ENCODE measurements at regions not wholly inside any gene's neighbourhood (a gene's known extent, or its start where the extent isn't known, plus 50 kb on each side); places are given as distances from the start of the nearest gene placed in this dataset.

DNA sequence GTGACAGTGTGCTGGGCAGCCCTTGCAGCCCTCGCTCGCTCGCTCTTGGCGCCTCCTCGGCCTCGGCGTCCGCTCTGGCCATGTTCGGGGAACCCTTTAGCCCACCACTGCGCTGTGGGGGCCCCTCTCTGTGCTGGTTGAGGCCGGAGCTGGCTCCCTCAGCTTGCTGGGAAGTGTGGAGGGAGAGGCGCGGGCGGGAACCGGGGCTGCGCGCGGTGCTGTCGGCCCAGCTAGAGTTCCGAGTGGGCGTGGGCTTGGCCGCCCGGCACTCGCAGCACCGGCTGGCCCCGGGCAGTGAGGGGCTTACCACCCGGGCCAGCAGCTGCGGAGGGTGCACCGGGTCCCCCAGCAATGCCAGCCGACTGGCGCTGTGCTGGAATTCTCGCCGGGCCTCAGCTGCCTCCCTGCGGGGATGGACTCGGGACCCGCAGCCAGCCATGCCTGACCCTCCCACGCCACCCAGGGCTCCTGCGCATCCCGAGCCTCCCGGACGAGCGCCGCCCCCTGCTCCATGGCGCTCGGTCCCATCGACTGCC lies 770.1 kb upstream of the GALNTL6 start:
- Histone ChIP-seq H3K27me3 (ENCODE audit: control insufficient read depth, insufficient read depth, low read length) (no peaks in the 10 kb centered on the region), H3K4me1 (ENCODE audit: control insufficient read depth in 2 of 3, insufficient read depth in 2 of 3, low read depth in 1 of 3, low read length in 3 of 3) (no peaks in the 10 kb centered on the region), H3K9me3 (ENCODE audit: control insufficient read depth in 2 of 3, insufficient read depth in 1 of 3, low read length in 3 of 3) (no peaks in the 10 kb centered on the region), H3K9ac (ENCODE audit: low read length in 3 of 3) (no peak overlapping the region), H3K36me3 (ENCODE audit: control insufficient read depth in 2 of 3, insufficient read depth in 3 of 3, low read length in 3 of 3) (no peaks in the 10 kb centered on the region), H3K27ac (ENCODE audit: low read depth in 2 of 2, low read length in 2 of 2) (no peak overlapping the region), H3K4me3 (ENCODE audit: low read length in 3 of 3) (no peak overlapping the region)
- intact Hi-C loops (cut with DNase I), result no loop called here
- TF ChIP-seq, protein P1, sequence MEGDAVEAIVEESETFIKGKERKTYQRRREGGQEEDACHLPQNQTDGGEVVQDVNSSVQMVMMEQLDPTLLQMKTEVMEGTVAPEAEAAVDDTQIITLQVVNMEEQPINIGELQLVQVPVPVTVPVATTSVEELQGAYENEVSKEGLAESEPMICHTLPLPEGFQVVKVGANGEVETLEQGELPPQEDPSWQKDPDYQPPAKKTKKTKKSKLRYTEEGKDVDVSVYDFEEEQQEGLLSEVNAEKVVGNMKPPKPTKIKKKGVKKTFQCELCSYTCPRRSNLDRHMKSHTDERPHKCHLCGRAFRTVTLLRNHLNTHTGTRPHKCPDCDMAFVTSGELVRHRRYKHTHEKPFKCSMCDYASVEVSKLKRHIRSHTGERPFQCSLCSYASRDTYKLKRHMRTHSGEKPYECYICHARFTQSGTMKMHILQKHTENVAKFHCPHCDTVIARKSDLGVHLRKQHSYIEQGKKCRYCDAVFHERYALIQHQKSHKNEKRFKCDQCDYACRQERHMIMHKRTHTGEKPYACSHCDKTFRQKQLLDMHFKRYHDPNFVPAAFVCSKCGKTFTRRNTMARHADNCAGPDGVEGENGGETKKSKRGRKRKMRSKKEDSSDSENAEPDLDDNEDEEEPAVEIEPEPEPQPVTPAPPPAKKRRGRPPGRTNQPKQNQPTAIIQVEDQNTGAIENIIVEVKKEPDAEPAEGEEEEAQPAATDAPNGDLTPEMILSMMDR (IDR thresholded peaks at IDR 0.05; ENCODE audit: borderline replicate concordance, extremely low read depth, insufficient read depth), result no peak
- DNase-seq, result peak in 1 of 5 donors; percentile 68
- FAIRE-seq, result no peak

DNA sequence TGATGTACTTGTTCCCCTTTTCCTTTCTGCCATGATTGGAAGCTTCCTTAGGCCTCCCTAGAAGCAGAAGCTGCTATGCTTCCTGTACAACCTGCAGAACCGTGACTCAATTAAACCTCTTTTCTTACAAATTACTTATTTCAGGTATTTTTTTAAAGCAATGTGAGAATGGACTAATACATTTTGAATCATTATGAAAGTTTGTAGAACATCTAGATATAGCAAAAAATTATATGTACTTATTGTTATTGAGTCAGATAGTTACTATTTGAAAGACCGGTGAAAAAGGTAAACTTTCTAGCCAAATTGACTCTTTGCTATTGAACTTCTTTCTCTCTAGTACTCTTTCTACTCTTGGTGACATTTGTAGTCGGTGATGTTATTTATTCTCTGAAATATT lies 777.3 kb upstream of the GALNTL6 start:
- no peaks in the 10 kb centered on the region for H3K36me3 ChIP-seq (ENCODE audit: control insufficient read depth in 2 of 3, insufficient read depth in 3 of 3, low read length in 3 of 3)
- H3K27ac ChIP-seq (ENCODE audit: low read depth in 2 of 2, low read length in 2 of 2), result no peak overlapping the region
- no peaks in the 10 kb centered on the region for H3K9me3 ChIP-seq (ENCODE audit: control insufficient read depth in 2 of 3, insufficient read depth in 1 of 3, low read length in 3 of 3)
- no peak overlapping the region for H3K9ac ChIP-seq (ENCODE audit: low read length in 3 of 3)
- no peaks in the 10 kb centered on the region for H3K4me1 ChIP-seq (ENCODE audit: control insufficient read depth in 2 of 3, insufficient read depth in 2 of 3, low read depth in 1 of 3, low read length in 3 of 3)
- TF ChIP-seq, protein P1 (IDR thresholded peaks at IDR 0.05; ENCODE audit: borderline replicate concordance, extremely low read depth, insufficient read depth), result no peak
- intact Hi-C loops (cut with DNase I), result no loop called here
- FAIRE-seq (no peak), DNase-seq (no peak)
- no peaks in the 10 kb centered on the region for H3K27me3 ChIP-seq (ENCODE audit: control insufficient read depth, insufficient read depth, low read length)
- H3K4me3 ChIP-seq (ENCODE audit: low read length in 3 of 3), result no peak overlapping the region

DNA sequence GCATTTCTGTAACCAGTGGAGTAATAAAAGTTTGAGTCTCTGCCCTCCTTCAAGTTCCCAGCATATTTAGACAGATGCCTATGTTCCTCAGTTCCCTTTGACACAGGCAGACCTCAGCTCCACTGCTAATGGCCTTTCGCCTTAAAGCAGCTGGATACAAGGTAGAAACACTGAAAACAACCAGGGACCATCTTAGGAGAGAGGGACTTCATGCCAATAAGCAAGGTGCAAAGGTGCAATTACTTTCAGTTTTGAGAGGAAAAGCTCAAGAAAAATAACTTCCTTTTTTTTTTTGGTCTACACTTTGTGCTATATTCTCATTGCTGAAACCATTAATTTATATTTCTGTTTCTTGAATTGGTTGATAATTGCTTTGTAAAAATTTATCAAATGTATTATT lies 781.9 kb upstream of the GALNTL6 start:
- no peaks in the 10 kb centered on the region for H3K4me1 ChIP-seq (ENCODE audit: control insufficient read depth in 2 of 3, insufficient read depth in 2 of 3, low read depth in 1 of 3, low read length in 3 of 3)
- H3K9ac ChIP-seq (ENCODE audit: low read length in 3 of 3), result no peak overlapping the region
- H3K27me3 ChIP-seq (ENCODE audit: control insufficient read depth, insufficient read depth, low read length), result no peaks in the 10 kb centered on the region
- DNase-seq (no peak), FAIRE-seq (no peak)
- TF ChIP-seq, protein P1 (IDR thresholded peaks at IDR 0.05; ENCODE audit: borderline replicate concordance, extremely low read depth, insufficient read depth), result no peak
- H3K4me3 ChIP-seq (ENCODE audit: low read length in 3 of 3), result no peak overlapping the region
- no peak overlapping the region for H3K27ac ChIP-seq (ENCODE audit: low read depth in 2 of 2, low read length in 2 of 2)
- H3K9me3 ChIP-seq (ENCODE audit: control insufficient read depth in 2 of 3, insufficient read depth in 1 of 3, low read length in 3 of 3), result no peaks in the 10 kb centered on the region
- intact Hi-C loops (cut with DNase I), result no loop called here
- no peaks in the 10 kb centered on the region for H3K36me3 ChIP-seq (ENCODE audit: control insufficient read depth in 2 of 3, insufficient read depth in 3 of 3, low read length in 3 of 3)

DNA sequence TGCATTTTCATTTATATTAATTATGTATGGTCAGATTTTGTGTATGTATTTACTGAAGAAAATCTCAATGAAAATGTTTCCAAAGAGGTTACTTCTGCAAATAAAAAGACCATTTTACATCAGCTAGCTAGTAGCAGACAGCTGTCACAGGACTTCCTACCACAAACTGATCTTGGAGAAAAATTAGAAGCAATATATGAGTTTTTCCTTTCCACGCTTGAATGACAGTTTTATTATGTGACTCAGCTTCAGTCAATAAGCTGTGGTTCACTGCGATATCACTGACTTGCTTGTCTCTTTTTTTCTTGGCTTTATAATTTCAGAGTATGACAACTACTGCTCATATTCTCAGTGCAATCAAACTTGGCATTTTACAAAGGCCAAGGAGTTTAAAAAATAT lies 787.4 kb upstream of the GALNTL6 start:
- H3K27me3 ChIP-seq (ENCODE audit: control insufficient read depth, insufficient read depth, low read length), result no peaks in the 10 kb centered on the region
- intact Hi-C loops (cut with DNase I), result no loop called here
- H3K27ac ChIP-seq (ENCODE audit: low read depth in 2 of 2, low read length in 2 of 2), result no peak overlapping the region
- TF ChIP-seq, protein P1 (IDR thresholded peaks at IDR 0.05; ENCODE audit: borderline replicate concordance, extremely low read depth, insufficient read depth), result no peak
- no peak for FAIRE-seq
- no peak overlapping the region for H3K9ac ChIP-seq (ENCODE audit: low read length in 3 of 3)
- no peaks in the 10 kb centered on the region for H3K36me3 ChIP-seq (ENCODE audit: control insufficient read depth in 2 of 3, insufficient read depth in 3 of 3, low read length in 3 of 3)
- DNase-seq, result no peak
- H3K4me1 ChIP-seq (ENCODE audit: control insufficient read depth in 2 of 3, insufficient read depth in 2 of 3, low read depth in 1 of 3, low read length in 3 of 3), result no peaks in the 10 kb centered on the region
- no peak overlapping the region for H3K4me3 ChIP-seq (ENCODE audit: low read length in 3 of 3)
- no peaks in the 10 kb centered on the region for H3K9me3 ChIP-seq (ENCODE audit: control insufficient read depth in 2 of 3, insufficient read depth in 1 of 3, low read length in 3 of 3)

Measured in kidney (tissue), 13 donors.